ENCODE measurements at regions not wholly inside any gene's neighbourhood (a gene's known extent, or its start where the extent isn't known, plus 50 kb on each side); places are given as distances from the start of the nearest gene placed in this dataset.

DNA sequence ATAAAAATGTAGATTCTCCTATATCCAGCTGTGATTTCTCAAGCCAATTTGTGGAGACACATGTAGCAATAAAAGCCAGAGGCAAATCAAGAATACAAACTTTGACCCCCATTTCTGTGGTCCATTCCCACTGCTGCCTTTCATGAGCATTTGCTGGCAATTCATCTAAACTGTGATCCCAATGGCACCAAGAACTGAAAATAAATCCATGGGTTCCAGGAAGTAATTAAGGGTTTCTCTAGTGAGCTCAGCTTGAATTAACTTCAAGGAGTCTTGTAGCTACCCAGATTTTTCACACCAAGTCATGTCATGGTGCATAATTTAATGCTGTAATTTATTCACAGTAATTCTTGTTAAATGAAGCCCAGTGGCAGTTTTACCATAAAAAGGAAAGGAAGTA lies 145.0 kb upstream of the SMC2 start:
- TF ChIP-seq, protein P1, sequence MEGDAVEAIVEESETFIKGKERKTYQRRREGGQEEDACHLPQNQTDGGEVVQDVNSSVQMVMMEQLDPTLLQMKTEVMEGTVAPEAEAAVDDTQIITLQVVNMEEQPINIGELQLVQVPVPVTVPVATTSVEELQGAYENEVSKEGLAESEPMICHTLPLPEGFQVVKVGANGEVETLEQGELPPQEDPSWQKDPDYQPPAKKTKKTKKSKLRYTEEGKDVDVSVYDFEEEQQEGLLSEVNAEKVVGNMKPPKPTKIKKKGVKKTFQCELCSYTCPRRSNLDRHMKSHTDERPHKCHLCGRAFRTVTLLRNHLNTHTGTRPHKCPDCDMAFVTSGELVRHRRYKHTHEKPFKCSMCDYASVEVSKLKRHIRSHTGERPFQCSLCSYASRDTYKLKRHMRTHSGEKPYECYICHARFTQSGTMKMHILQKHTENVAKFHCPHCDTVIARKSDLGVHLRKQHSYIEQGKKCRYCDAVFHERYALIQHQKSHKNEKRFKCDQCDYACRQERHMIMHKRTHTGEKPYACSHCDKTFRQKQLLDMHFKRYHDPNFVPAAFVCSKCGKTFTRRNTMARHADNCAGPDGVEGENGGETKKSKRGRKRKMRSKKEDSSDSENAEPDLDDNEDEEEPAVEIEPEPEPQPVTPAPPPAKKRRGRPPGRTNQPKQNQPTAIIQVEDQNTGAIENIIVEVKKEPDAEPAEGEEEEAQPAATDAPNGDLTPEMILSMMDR (conservative IDR thresholded peaks at IDR 0.05) = no peak
- TF ChIP-seq EZH2 (IDR thresholded peaks at IDR 0.05; ENCODE audit: low read depth) = no peak

Data from PC-9 (cell line).